ENCODE measurements at regions not wholly inside any gene's neighbourhood (a gene's known extent, or its start where the extent isn't known, plus 50 kb on each side); places are given as distances from the start of the nearest gene placed in this dataset.

- no peak for DNase-seq
- ChIA-PET CTCF (no interaction called here), POLR2A (no interaction called here)
- H3K27me3 Mint-ChIP-seq: no peaks in the 10 kb centered on the region
- peaks cover 5% of the 10 kb centered on the region for H3K9me3 Mint-ChIP-seq
- H3K4me3 Mint-ChIP-seq: no peak overlapping the region
- no peaks in the 10 kb centered on the region for H3K4me1 Mint-ChIP-seq
- H3K27ac Mint-ChIP-seq: no peak overlapping the region
- no peaks in the 10 kb centered on the region for H3K36me3 Mint-ChIP-seq (ENCODE audit: low read depth)
Measured at GRCh38 chr4:67071641-67072040, 473.7 kb downstream of the CENPC start.

- Mint-ChIP-seq H3K9me3 (no peaks in the 10 kb centered on the region), H3K27ac (no peak overlapping the region)
- CTCF ChIA-PET: no interaction called here
Measured at GRCh38 chr4:67055319-67055718, 490.0 kb downstream of the CENPC start.

GRCh38 chr4:67054896-67055295, 490.4 kb downstream of the CENPC start:
- DNase-seq: no peak
- Mint-ChIP-seq H3K9me3 (no peaks in the 10 kb centered on the region), H3K36me3 (ENCODE audit: low read depth) (no peaks in the 10 kb centered on the region), H3K27ac (no peak overlapping the region), H3K4me1 (no peaks in the 10 kb centered on the region), H3K4me3 (no peak overlapping the region), H3K27me3 (no peaks in the 10 kb centered on the region)
- CTCF ChIA-PET: no interaction called here
- POLR2A ChIA-PET: no interaction called here

More at GRCh38 chr4:67055319-67055718, 490.0 kb downstream of the CENPC start:
- Mint-ChIP-seq H3K4me1 (no peaks in the 10 kb centered on the region), H3K36me3 (ENCODE audit: low read depth) (no peaks in the 10 kb centered on the region), H3K4me3 (no peak overlapping the region), H3K27me3 (no peaks in the 10 kb centered on the region)
- DNase-seq: no peak
- POLR2A ChIA-PET: no interaction called here

GRCh38 chr4:67052814-67053675, 492.3 kb downstream of the CENPC start:
- Mint-ChIP-seq H3K4me3 (no peak overlapping the region), H3K36me3 (ENCODE audit: low read depth) (no peaks in the 10 kb centered on the region), H3K27ac (no peak overlapping the region), H3K4me1 (no peaks in the 10 kb centered on the region), H3K9me3 (no peaks in the 10 kb centered on the region), H3K27me3 (no peaks in the 10 kb centered on the region)
- ChIA-PET POLR2A (no interaction called here), CTCF (no interaction called here)
- DNase-seq: no peak

- Mint-ChIP-seq H3K36me3 (ENCODE audit: low read depth) (no peaks in the 10 kb centered on the region), H3K27me3 (no peaks in the 10 kb centered on the region), H3K27ac (no peak overlapping the region), H3K4me1 (no peaks in the 10 kb centered on the region), H3K9me3 (no peaks in the 10 kb centered on the region), H3K4me3 (no peak overlapping the region)
- no peak for DNase-seq
- POLR2A ChIA-PET: no interaction called here
- CTCF ChIA-PET: interaction anchor here (0.7 kb wide), 1 partner anchor 269 kb away, joined by 3 read pairs; no protein-coding TSS in a partner anchor
Measured at GRCh38 chr4:67051000-67051789, 494.1 kb downstream of the CENPC start.

GRCh38 chr4:67049446-67049845, 495.9 kb downstream of the CENPC start:
- Mint-ChIP-seq H3K4me1 (no peaks in the 10 kb centered on the region), H3K9me3 (no peaks in the 10 kb centered on the region), H3K36me3 (ENCODE audit: low read depth) (no peaks in the 10 kb centered on the region), H3K4me3 (no peak overlapping the region), H3K27me3 (no peaks in the 10 kb centered on the region), H3K27ac (no peak overlapping the region)
- no peak for DNase-seq
- POLR2A ChIA-PET: no interaction called here
- CTCF ChIA-PET: no interaction called here

- no peaks in the 10 kb centered on the region for H3K4me1 Mint-ChIP-seq
- CTCF ChIA-PET: no interaction called here
- no peaks in the 10 kb centered on the region for H3K9me3 Mint-ChIP-seq
- no peak overlapping the region for H3K4me3 Mint-ChIP-seq
- POLR2A ChIA-PET: no interaction called here
- DNase-seq: no peak
- no peak overlapping the region for H3K27ac Mint-ChIP-seq
- H3K27me3 Mint-ChIP-seq: no peaks in the 10 kb centered on the region
- no peaks in the 10 kb centered on the region for H3K36me3 Mint-ChIP-seq (ENCODE audit: low read depth)
Measured at GRCh38 chr4:67048530-67048929, 496.8 kb downstream of the CENPC start.

- ChIA-PET POLR2A (no interaction called here), CTCF (no interaction called here)
- no peaks in the 10 kb centered on the region for H3K4me1 Mint-ChIP-seq
- no peaks in the 10 kb centered on the region for H3K36me3 Mint-ChIP-seq (ENCODE audit: low read depth)
- no peak for DNase-seq
- H3K27me3 Mint-ChIP-seq: no peaks in the 10 kb centered on the region
- no peak overlapping the region for H3K27ac Mint-ChIP-seq
- no peak overlapping the region for H3K4me3 Mint-ChIP-seq
- no peaks in the 10 kb centered on the region for H3K9me3 Mint-ChIP-seq
Measured at GRCh38 chr4:67040315-67040714, 505.0 kb downstream of the CENPC start.

- Mint-ChIP-seq H3K27ac (no peak overlapping the region), H3K36me3 (ENCODE audit: low read depth) (no peaks in the 10 kb centered on the region), H3K27me3 (no peaks in the 10 kb centered on the region), H3K4me3 (no peak overlapping the region), H3K4me1 (no peaks in the 10 kb centered on the region), H3K9me3 (peaks cover 3% of the 10 kb centered on the region)
- ChIA-PET CTCF (interaction anchor here (1.6 kb wide), 1 partner anchor 13 kb away, joined by 3 read pairs; no protein-coding TSS in a partner anchor), POLR2A (no interaction called here)
- no peak for DNase-seq
Measured at GRCh38 chr4:67038228-67038566, 507.1 kb downstream of the CENPC start.

- H3K27me3 Mint-ChIP-seq: no peaks in the 10 kb centered on the region
- ChIA-PET POLR2A (no interaction called here), CTCF (interaction anchor here (1.6 kb wide), 1 partner anchor 13 kb away, joined by 3 read pairs; no protein-coding TSS in a partner anchor)
- H3K4me3 Mint-ChIP-seq: no peak overlapping the region
- no peak for DNase-seq
- peaks cover 3% of the 10 kb centered on the region for H3K9me3 Mint-ChIP-seq
- H3K36me3 Mint-ChIP-seq (ENCODE audit: low read depth): no peaks in the 10 kb centered on the region
- no peaks in the 10 kb centered on the region for H3K4me1 Mint-ChIP-seq
- no peak overlapping the region for H3K27ac Mint-ChIP-seq
Measured at GRCh38 chr4:67037504-67038227, 507.6 kb downstream of the CENPC start.

- Mint-ChIP-seq H3K9me3 (peaks cover 3% of the 10 kb centered on the region), H3K27ac (no peak overlapping the region), H3K4me1 (no peaks in the 10 kb centered on the region), H3K36me3 (ENCODE audit: low read depth) (no peaks in the 10 kb centered on the region), H3K27me3 (no peaks in the 10 kb centered on the region), H3K4me3 (no peak overlapping the region)
- ChIA-PET CTCF (interaction anchor here (1.6 kb wide), 1 partner anchor 12 kb away, joined by 3 read pairs; no protein-coding TSS in a partner anchor), POLR2A (no interaction called here)
- no peak for DNase-seq
Measured at GRCh38 chr4:67036791-67037190, 508.5 kb downstream of the CENPC start.

- Mint-ChIP-seq H3K4me1 (no peaks in the 10 kb centered on the region), H3K27me3 (no peaks in the 10 kb centered on the region)
Measured at GRCh38 chr4:67035986-67036385, 509.3 kb downstream of the CENPC start.

GRCh38 chr4:67035501-67035900, 509.8 kb downstream of the CENPC start:
- no peak overlapping the region for H3K4me3 Mint-ChIP-seq
- no peaks in the 10 kb centered on the region for H3K27me3 Mint-ChIP-seq
- H3K27ac Mint-ChIP-seq: no peak overlapping the region
- CTCF ChIA-PET: no interaction called here
- H3K36me3 Mint-ChIP-seq (ENCODE audit: low read depth): no peaks in the 10 kb centered on the region
- H3K9me3 Mint-ChIP-seq: peaks cover 3% of the 10 kb centered on the region
- H3K4me1 Mint-ChIP-seq: no peaks in the 10 kb centered on the region
- POLR2A ChIA-PET: no interaction called here
- DNase-seq: no peak

More at GRCh38 chr4:67035986-67036385, 509.3 kb downstream of the CENPC start:
- ChIA-PET CTCF (no interaction called here), POLR2A (no interaction called here)
- Mint-ChIP-seq H3K36me3 (ENCODE audit: low read depth) (no peaks in the 10 kb centered on the region), H3K9me3 (peaks cover 3% of the 10 kb centered on the region), H3K27ac (no peak overlapping the region), H3K4me3 (no peak overlapping the region)
- no peak for DNase-seq

Measured in activated CD4-positive, alpha-beta T cell treated with anti-CD3 and anti-CD28 coated beads, Interleukin-2, amount 10 ng/mL, durations not matched to agents 7 days and 5 days (primary cell).